ENCODE measurements at regions not wholly inside any gene's neighbourhood (a gene's known extent, or its start where the extent isn't known, plus 50 kb on each side); places are given as distances from the start of the nearest gene placed in this dataset.
A peak's percentile ranks its signal among the peaks of the same experiment; 100 is the strongest.

- peaks cover 0 to 4% of the 10 kb centered on the region in 2 experiments; a peak in 1 of 4 replicates for H3K9me3 ChIP-seq (ENCODE audit: insufficient read depth in 2 of 2, low read depth in 1 of 2, low read length in 1 of 2)
- H4K20me1 ChIP-seq (replicated peaks in 1 of 2; ENCODE audit: control insufficient read depth in 1 of 2, insufficient read depth in 2 of 2, low read length in 2 of 2), result peaks cover 9 to 10% of the 10 kb centered on the region in 2 experiments
- no peak overlapping the region for H2BK15ac ChIP-seq (ENCODE audit: low read length)
- no peaks in the 10 kb centered on the region; a peak in 2 of 8 replicates for H3K36me3 ChIP-seq (ENCODE audit: control insufficient read depth in 2 of 4, insufficient read depth in 4 of 4, low read length in 3 of 4)
- peaks cover 0 to 7% (median 0%) of the 10 kb centered on the region in 4 experiments; a peak in 4 of 7 replicates for H3K4me1 ChIP-seq (replicated peaks in 1 of 4; ENCODE audit: control insufficient read depth in 3 of 4, insufficient read depth in 4 of 4, low read length in 3 of 4)
- no peak overlapping the region for H3K9ac ChIP-seq (replicated peaks in 1 of 4; ENCODE audit: extremely low read depth in 1 of 4, low read depth in 3 of 4, low read length in 3 of 4)
- no peak overlapping the region for H3K18ac ChIP-seq (ENCODE audit: extremely low read depth, low read length)
- no peak overlapping the region for H2BK20ac ChIP-seq (ENCODE audit: low read length)
- no peak overlapping the region for H2AK5ac ChIP-seq (ENCODE audit: low read depth, low read length)
- H2BK12ac ChIP-seq (ENCODE audit: low read depth, low read length), result no peak overlapping the region
- POLR2A ChIA-PET (ENCODE audit: partially characterized antibody), result no interaction called here
- no peak overlapping the region for H3K56ac ChIP-seq (replicated peaks; ENCODE audit: insufficient read length, low read depth, low read length)
- no peak overlapping the region for H4K91ac ChIP-seq (replicated peaks; ENCODE audit: insufficient read length, low read length)
- peaks cover 3% of the 10 kb centered on the region for H3K79me1 ChIP-seq (ENCODE audit: low read depth, low read length)
- WGBS, 2 experiments (ENCODE audit: extremely low coverage in 1 of 2, insufficient coverage in 1 of 2, insufficient read length in 1 of 2, insufficient replicate concordance in 2 of 2, low coverage in 1 of 2, low lambda C conversion rate in 2 of 2, missing lambda C conversion rate in 1 of 2), result 96% methylated on average over 3 of the region's 3 CpGs; no CpG with 5 or more reads in 1 of the 2 experiments
- H3K27ac ChIP-seq (ENCODE audit: low read depth, low read length), result no peak overlapping the region
- H4K8ac ChIP-seq (ENCODE audit: extremely low read depth, insufficient read depth, low read length), result peak overlapping the region; percentile 46; the same call in 1 of the 2 replicates
- H3K27me3 ChIP-seq (replicated peaks in 1 of 4; ENCODE audit: control insufficient read depth in 3 of 4, extremely low read depth in 1 of 4, insufficient read depth in 3 of 4, low read length in 3 of 4), result no peaks in the 10 kb centered on the region
- H3K4me2 ChIP-seq (ENCODE audit: insufficient read depth in 1 of 2, low read depth in 2 of 2, low read length in 2 of 2), result no peak overlapping the region
- H2BK5ac ChIP-seq (ENCODE audit: low read depth, low read length), result 0 out of 2 replicates have a peak overlapping the region, but pooled peaks have one; percentile 54
- CTCF ChIA-PET (ENCODE audit: partially characterized antibody), result no interaction called here
- H3K4me3 ChIP-seq (ENCODE audit: extremely low read depth in 1 of 4, insufficient read depth in 2 of 4, low read depth in 3 of 4, low read length in 4 of 4), result no peak overlapping the region
- no peak for TF ChIP-seq RNF2 (IDR thresholded peaks at IDR 0.05; ENCODE audit: borderline replicate concordance, low read depth, low read length, missing control alignments, poor library complexity, severe bottlenecking)
- peaks cover 30 to 100% of the 10 kb centered on the region in 2 experiments for H3K79me2 ChIP-seq (ENCODE audit: control insufficient read depth in 1 of 2, insufficient read depth in 2 of 2, low read length in 2 of 2)
- H2AFZ ChIP-seq (ENCODE audit: low read length), result no peak overlapping the region
- no peak overlapping the region for H3K23ac ChIP-seq (ENCODE audit: insufficient read length)
- no peak overlapping the region for H4K5ac ChIP-seq (ENCODE audit: insufficient read length, low read depth, low read length)
- FAIRE-seq, result no peak
- DNase-seq (ENCODE audit: low read depth in 1 of 2, low spot score in 2 of 2), result no peak
- no peak overlapping the region for H3K14ac ChIP-seq (ENCODE audit: insufficient read length)
- H2BK120ac ChIP-seq (replicated peaks; ENCODE audit: low read depth, low read length), result no peak overlapping the region
- no peak overlapping the region for H3K4ac ChIP-seq (replicated peaks; ENCODE audit: insufficient read length, low read depth, low read length)
- no peaks in the 10 kb centered on the region for H3K23me2 ChIP-seq (ENCODE audit: low read depth, low read length)
Observed at GRCh38 chr3:72423643-72424042, 424.6 kb downstream of the SHQ1 start.

Measured in H1 (cell line).